ENCODE measurements at regions not wholly inside any gene's neighbourhood (a gene's known extent, or its start where the extent isn't known, plus 50 kb on each side); places are given as distances from the start of the nearest gene placed in this dataset.
"Not testable (repeated sequence)": the region's sequence is repeated elsewhere in the genome, so short reads cannot be mapped to it uniquely, and the experiment has no call there.

DNA sequence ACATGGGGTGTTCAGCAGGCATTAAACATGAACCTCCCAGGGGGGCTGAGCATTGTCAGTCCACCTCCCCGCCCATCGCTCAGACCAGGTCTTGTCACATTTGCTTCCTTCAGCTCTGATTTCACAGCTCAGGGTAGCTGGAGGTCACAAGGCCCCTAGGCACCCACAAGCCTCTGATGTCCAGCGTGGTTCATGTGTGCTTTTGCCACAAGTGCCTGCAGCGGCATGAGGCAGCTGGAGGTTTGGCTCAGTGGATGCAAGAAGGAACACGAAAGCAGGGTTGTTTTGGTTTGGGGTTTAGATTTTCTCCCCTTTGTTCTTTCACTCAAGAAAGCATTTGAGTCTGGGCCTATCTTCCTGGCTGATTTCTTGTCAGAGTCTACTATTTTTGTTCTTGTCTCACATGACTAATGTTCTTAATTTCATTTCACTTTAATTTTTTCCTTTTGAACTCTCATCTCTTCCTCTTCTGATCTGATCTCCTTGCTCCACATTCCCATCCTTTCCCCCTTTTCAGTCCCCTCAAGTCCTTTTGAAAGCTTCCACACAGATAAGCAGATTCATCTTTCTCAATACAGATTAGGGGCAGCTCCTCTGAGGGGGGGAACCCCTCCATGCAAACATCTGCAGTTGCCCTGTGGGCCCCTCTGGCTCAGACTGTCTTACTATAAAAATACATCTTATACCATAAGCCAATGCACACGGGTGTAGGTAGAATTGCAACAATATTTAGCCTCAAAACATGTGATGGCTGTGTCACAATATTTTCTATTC is 68.1 kb upstream of the CEP85L start:
- intact Hi-C loops (cut with micrococcal nuclease): no loop called here

DNA sequence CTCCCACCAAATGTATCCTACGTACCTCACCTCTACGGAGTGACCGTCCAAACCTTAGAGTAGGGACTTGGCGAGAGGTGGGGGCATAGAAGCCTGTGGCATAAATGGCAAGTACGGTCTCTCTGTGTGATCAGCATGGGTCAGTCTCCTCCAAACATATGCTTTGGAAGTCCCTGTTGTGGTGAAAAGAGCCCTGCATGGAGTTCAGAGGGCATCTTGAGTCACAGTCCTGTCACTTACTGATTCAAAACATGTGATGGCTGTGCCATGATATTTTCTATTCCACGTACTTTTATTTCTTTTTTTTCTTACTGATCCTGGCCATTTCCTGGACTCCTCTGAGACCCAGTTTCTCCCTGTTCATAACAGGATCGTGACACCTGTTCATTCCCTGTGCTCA is 67.5 kb upstream of the CEP85L start:
- intact Hi-C loops (cut with micrococcal nuclease): no loop called here

DNA sequence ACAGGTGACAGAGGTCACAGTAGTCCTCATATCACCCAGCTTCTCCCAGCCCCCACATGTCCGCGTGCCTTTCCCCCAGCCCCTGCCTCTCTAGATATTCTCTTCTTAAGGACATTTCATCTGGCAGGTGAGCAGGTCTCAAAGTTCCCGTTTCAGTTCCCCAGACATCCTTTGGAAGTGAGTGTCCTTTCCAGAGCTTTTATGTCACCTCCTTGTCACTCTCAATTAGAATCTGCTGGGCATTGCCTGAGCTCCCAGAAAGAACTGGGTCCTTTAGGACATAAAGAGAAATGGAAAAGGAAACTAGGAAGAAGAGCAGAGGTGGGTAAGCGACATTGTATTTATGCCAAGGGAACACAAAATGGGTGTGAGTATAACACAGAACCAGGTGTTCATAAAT is 66.9 kb upstream of the CEP85L start:
- intact Hi-C loops (cut with micrococcal nuclease): no loop called here

DNA sequence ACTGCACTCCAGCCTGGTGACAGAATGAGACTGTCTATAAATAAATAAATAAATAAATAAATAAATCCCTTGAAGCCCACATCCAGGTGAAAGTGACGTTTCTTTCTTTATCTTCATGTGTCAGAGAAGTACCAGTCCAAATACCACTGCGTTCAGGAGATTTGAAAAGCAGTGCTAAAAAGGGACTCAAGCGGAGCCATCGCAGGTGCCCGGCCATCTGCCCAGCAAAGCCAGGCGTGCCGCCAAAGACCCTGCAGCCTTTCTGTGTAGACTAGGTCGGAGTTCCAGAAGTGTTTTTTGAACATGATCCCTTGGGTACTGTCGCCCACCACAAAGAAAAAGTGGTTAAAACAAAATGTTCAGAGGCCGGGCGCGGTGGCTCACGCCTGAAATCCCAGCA is 65.7 kb upstream of the CEP85L start:
- intact Hi-C loops (cut with micrococcal nuclease): no loop called here

DNA sequence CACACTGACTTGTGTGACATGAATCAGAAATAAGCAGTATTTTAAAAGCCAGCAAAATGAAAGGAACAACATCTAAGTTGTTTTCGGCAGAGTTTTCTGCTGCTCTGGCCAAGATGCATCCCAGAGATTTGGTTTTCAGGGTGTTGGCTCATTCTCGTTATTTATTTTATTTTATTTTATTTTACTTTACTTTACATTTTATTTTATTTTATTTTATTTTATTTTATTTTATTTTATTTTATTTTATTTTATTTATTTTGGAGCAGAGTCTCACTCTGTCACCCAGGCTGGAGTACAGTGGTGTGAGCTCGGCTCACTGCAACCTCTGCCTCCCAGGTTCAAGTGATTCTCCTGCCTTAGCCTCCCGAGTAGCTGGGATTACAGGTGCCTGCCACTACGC is 64.5 kb upstream of the CEP85L start:
- intact Hi-C loops (cut with micrococcal nuclease): not testable (repeated sequence)

DNA sequence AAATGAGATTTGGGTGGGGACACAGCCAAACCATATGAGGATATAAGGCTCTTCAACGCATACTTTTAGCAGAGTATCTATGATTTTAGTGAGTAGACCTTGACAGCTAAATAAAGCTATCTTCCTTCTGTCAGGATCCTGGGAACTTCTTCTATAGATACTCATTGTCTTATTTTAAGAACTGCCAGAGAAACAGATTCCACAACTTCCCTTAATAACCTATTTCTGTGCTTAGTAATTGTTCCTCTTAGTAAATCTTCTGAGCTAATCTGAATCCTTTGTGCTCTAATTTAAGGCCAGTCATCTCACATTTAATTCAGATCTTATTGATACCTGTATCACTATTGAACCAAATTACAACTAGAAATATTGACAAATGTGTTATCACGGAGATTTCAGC is 64.0 kb upstream of the CEP85L start:
- intact Hi-C loops (cut with micrococcal nuclease): no loop called here

DNA sequence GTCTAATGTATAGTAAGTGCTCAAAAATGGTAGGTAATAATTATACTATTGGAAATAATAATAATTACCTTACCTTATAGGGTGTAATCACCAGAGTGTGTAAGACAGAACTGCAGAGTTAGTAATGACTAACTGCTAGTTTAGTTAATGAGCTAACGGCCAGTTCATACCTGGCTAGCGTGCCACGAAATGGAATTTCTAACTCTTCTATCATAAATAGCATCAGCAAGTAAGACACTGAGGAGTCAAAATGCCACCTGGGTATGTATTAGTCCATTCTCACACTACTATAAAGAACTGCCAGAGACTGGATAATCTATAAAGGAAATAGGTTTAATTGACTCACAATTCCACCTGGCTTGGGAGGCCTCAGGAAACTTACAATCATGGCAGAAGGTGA is 63.4 kb upstream of the CEP85L start:
- intact Hi-C loops (cut with micrococcal nuclease): no loop called here

DNA sequence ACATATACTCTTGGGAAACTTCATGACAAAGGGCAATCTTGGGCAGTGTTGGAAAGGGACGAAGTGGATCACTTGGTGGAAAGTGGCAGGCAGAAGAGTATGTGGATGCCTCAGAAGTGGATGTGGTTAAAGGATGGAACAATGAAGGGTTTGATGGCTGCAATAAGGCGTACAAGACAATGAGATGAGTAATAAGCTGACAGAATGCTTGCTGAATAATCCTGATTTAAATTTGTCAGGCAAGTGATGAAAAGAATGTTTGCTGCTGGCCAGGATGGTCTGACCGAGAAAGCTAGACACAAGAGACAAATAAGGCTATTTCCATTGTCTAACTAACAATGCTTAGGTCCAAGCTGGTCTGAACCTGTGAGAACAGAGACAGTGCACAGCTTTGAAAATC is 61.6 kb upstream of the CEP85L start:
- intact Hi-C loops (cut with micrococcal nuclease): no loop called here

DNA sequence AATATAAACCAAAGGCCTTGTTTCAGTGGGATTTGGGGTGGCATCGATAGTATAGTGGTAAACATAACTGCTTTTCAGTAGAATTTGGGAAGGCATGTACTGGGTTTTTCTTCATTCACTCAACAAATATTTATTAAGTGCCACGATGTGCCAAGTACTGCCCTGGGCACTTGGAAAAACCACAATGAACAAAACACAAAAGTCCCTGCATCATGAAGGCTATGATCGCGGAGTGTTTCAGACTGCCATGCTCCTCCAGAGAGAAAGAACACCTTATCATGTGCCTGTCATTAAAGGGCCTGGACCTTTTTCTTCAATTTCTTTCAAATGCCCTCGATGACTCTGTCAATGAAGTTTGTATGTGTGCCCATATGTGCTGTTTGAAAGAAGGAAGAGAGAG is 59.2 kb upstream of the CEP85L start:
- intact Hi-C loops (cut with micrococcal nuclease): loop anchor here (1.0 to 2.0 kb wide), 12 partner anchors 14 to 1108 kb away; partner anchors contain the start of genes ASF1A, CEP85L, GOPC and MCM9

DNA sequence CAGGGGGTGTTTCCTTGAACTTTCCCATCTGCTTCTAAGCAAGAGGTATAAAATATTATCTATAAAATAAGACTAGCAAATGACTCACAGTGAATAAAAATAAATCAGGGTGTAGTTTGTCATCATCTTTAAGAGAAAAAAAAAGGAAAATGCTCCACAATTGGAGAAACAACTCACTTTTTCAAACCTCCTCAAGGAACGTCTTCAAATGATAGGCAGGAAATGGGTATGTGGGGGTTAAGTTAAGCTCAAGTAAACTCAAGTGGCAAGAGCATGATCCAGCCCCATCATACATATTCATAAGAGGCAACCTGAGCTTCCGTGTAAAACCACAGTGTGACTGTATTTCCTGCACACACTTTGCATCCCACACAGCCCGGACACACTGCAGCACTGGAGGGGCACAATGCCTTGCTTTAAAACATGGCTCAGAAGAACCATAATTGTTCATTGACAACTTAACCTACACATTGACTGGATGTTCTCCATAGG is 58.5 kb upstream of the CEP85L start:
- intact Hi-C loops (cut with micrococcal nuclease): loop anchor here (1.0 to 5.0 kb wide), 18 partner anchors 14 to 1107 kb away; partner anchors contain the start of genes ASF1A, CEP85L, FAM184A and GOPC

DNA sequence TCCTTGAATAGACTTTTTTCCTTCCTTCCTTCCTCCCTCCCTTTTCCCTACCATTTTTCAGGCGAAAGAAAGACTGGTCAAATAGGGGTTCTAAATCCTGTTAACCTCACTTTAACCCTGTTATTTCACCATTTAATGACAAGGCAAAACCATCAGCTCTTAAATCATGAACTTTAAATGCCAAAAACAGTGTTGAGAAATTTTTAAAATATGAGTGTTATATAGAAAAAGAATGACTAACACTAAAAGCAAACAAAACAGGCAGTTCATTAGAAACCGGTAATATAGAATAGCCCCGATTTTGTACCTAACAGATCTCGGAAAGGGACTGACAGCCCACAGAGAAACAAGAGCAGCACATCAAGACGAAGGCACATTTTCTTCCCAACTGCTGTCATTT is 57.4 kb upstream of the CEP85L start:
- intact Hi-C loops (cut with micrococcal nuclease): loop anchor here (1.0 to 5.0 kb wide), 6 partner anchors 143 to 1031 kb away; partner anchors contain the start of genes FAM184A and NUS1

DNA sequence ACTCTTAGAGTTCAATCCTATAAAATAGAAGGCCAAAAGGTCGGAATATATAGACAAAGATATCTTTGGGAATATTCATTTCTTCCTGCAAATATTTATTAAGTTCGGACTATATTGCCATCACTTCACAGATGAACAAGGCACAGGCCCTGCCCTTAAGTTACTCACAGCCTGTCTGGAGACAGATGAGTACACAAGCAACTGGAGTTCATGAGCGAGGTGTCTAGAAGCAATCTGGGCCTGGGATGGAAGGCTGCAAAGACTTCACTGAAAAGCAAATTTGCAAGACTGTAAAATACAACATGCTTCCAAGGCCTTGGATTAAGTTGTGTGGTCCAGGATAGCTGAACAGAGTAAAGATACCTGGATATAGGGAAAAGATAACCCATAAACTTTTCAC is 56.7 kb upstream of the CEP85L start:
- intact Hi-C loops (cut with micrococcal nuclease): loop anchor here (2.0 to 5.0 kb wide), 5 partner anchors 371 to 1031 kb away; partner anchors contain the start of genes FAM184A and NUS1

DNA sequence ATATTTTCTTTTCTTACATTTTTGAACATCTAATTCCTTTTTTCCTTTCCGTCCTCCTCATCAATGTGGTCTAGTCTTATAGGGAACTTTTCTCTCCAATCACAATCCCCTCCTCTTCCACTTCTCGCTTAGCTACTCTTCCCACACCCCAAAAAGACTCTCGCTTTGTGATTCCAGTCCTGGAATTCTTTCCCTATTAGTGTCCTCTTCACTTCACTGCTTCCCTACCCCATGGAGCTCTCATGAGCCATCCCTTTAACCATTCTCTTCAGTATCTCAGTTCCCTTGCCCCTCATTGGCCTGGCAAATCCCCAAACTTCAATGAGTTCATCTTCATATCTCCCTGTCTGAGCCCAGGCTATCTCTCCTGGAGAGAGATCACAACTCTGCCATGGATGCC is 55.3 kb upstream of the CEP85L start:
- intact Hi-C loops (cut with micrococcal nuclease): loop anchor here (1.0 to 5.0 kb wide), 6 partner anchors 13 to 1029 kb away; partner anchors contain the start of gene NUS1

DNA sequence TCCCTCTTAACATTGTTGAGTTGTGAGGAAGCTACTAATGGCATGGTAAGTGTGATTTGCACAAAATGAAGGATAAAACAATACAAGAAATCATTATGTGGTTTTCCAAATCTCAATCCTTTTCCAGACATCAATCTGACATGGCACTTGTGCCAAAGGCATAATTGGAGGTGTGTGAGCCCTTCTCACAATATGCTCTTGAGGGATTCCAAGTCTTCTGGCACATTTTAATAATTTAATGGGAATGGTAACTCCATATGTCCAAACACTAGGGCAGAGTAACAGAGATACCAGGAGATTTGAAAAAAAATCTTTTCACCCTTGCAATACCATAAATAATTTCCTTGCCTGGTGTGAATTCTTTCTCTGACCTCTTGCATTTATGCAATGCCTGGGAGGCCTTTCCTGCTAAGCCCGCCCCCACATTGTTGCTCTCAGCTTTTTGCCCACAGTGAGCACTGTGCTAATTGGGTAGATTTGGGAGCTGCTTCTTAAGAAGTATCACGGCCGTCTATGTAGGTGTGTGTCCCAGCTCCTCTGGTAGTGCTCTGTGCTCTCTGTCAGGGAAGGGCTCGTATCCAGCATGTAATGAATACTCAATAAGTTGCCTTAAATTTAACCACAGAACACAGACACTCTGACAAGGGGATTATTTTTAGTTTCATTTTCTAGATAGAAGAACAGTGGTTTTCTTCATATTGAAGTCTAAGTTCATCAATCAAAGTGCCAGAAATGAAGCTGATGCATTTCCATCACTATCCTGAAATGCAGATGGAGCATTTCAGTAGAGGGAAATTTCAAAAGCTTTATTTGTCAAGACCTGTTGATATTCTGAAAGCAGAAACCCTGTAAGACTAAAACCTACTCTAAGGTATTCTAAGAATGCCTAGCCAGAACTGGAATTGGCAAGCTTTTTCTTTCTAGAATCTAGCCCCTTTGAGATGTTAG is 54.4 kb upstream of the CEP85L start:
- intact Hi-C loops (cut with micrococcal nuclease): loop anchor here (1.0 to 5.0 kb wide), 6 partner anchors 13 to 1029 kb away; partner anchors contain the start of gene NUS1

DNA sequence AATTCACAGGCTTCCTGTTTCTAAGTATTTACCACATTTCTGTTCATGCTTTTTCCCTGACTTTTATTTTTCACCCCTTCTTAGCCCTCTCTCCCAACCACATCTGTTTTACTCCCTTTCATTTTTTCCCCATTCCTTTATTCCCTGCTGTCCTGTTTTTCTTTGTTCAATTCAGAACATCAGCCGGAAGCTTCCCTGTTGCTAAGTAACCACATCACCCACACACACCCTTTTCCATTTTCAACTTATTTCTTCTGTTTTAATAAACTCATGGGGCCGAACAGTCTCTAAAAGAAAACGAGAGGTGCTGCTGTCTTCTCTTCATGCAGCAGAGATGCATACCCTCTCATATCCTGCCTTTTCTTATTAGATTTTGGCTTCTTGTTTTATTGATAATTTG is 53.5 kb upstream of the CEP85L start:
- intact Hi-C loops (cut with micrococcal nuclease): loop anchor here (5.0 kb wide), 3 partner anchors 607 to 1028 kb away; partner anchors contain the start of gene NUS1

DNA sequence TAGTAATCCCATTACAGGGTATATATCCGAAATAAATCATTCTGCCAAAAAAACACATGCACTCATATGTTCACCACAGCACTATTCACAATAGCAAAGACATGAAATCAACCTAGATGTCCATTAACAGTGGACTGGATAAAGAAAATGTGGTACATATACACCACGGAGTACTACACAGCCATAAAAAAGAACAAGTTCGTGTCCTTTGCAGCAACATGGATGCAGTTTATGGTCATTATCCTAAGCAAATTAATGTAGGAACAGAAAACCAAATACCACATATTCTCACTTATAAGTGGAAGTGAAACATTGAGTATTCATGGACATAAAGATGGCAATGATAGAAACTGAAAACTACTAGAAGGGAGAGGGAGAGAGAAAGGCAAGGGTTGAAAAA is 49.9 kb upstream of the CEP85L start:
- intact Hi-C loops (cut with micrococcal nuclease): not testable (repeated sequence)
